Heart right ventricle (tissue), 16 donors: ENCODE measurements at regions not wholly inside any gene's neighbourhood (a gene's known extent, or its start where the extent isn't known, plus 50 kb on each side); places are given as distances from the start of the nearest gene placed in this dataset.

Experiments used
- ATAC-seq, 8 donors: fragments of 200-7000 bp; cut with Tn5 transposase; one replicate each; pipeline ENCODE4 v1.9.1; 2020; ENCODE audit warnings: mild to moderate bottlenecking in 8 of 8, moderate library complexity in 8 of 8, moderate number of reproducible peaks in 1 of 8
- DNase-seq, 2 donors: peaks; one replicate each; pipeline ENCODE4 v3.0.0-alpha.2; 2020
- H3K27ac ChIP-seq, 10 donors: fragments of 200-600 bp; sonication (generic) in 2 of 10; one replicate each; pipeline versions ENCODE4 v1.5.0 to v1.8.0; 2020 to 2022; ENCODE audit warnings: mild to moderate bottlenecking in 3 of 10
- H3K27me3 ChIP-seq, 7 donors: fragments of 200-600 bp; one replicate each; pipeline ENCODE4 v1.8.0; 2021 to 2022; ENCODE audit warnings: mild to moderate bottlenecking in 2 of 7
- H3K36me3 ChIP-seq, 9 donors: fragments of 200-600 bp; sonication (generic) in 1 of 9; one replicate each; pipeline versions ENCODE4 v1.5.0 to v1.8.0; 2020 to 2022; ENCODE audit warnings: mild to moderate bottlenecking in 2 of 9
- H3K4me1 ChIP-seq, 9 donors: fragments of 200-600 bp; sonication (generic) in 1 of 9; one replicate each; pipeline versions ENCODE4 v1.5.0 to v1.8.0; 2020 to 2022; ENCODE audit warnings: mild to moderate bottlenecking in 4 of 9
- H3K4me3 ChIP-seq, 10 donors: fragments of 200-600 bp; sonication (generic) in 2 of 10; one replicate each; pipeline versions ENCODE4 v1.5.0 to v1.8.0; 2020 to 2022; ENCODE audit warnings: mild to moderate bottlenecking in 7 of 10, moderate library complexity in 2 of 10
- H3K9me3 ChIP-seq, 11 donors: fragments of 200-600 bp in 10 of 11; sonication (generic) in 2 of 11; one replicate each; pipeline versions ENCODE4 v1.5.0 to v1.8.0; 2013 to 2022; ENCODE audit warnings: mild to moderate bottlenecking in 2 of 11, control low read depth in 1 of 11, moderate library complexity in 1 of 11
- CTCF ChIP-seq, 9 donors: fragments of 200-600 bp; sonication (generic) in 2 of 9; IDR thresholded peaks; one replicate each; pipeline versions ENCODE4 v1.5.0 to v1.8.0; 2021 to 2022; ENCODE audit warnings: antibody characterized with exemption in 9 of 9, mild to moderate bottlenecking in 5 of 9, moderate library complexity in 1 of 9
- WGBS, 2 donors: extraction: QIAGEN DNeasy Blood & Tissue Kit; methylation state at CpG; one replicate each; pipeline ENCODE4 v1.1.7; 2013; ENCODE audit warnings: inconsistent platforms in 1 of 2; 5-methylcytosine and 5-hydroxymethylcytosine counted together
- intact Hi-C, 10 donors: fragments of 100-400 bp; cut with DNase I; formaldehyde crosslinking; loops; one replicate each; pipeline versions ENCODE4 v1.11.1 to v1.14.2; 2022
- donor health status: Arrhythmogenic right ventricular cardiomyopathy.
- donor health status: ischemic (EF 13 %, LVEDD 7.1; RV severe dilation, severe dysfunction).
- donor health status: healthy with polysubstance abuse.
- donor health status: DM: no; HTN: yes; CAD: no.
- donor health status: DM: no; HTN: no; CAD: no.
- donor health status: ischemic (EF 25% LVEDD 6.9; RV normal size, moderate dysfunction).
- donor health status: ischemic (EF 25% LVEDD 5.7; RV mildly dilated, moderate dysfunction).
- donor health status: healthy.
- donor health status: DM: yes; HTN: yes; CAD: no.
- donor health status: Ischemic cardiomyopathy.
- donor health status: ischemic (EF 35%, LVEDD 5.7; RV mildly dilated, moderate dysfunction).
- donor health status: nonischemic (EF 11% LVEDD 7.7; RV severe dilation, severe dysfunction).
- donor health status: DM: yes; HTN: yes; CAD: no.
- donor health status: PGD.
- donor health status: ischemic (EF 29% LVEDD 5.4; RV normal size, mild dysfunction).
- donor health status: nonischemic (EF 23%, LVEDD 6.1; RV moderate dilation, normal function).

- no peak for DNase-seq
- Histone ChIP-seq H3K4me1 (peaks cover 0 to 7% (median 0%) of the 10 kb centered on the region in 9 donors), H3K27me3 (no peaks in the 10 kb centered on the region), H3K36me3 (no peaks in the 10 kb centered on the region), H3K4me3 (no peak overlapping the region), H3K9me3 (no peaks in the 10 kb centered on the region), H3K27ac (no peak overlapping the region)
- intact Hi-C loops = no loop called here
- ATAC-seq = no peak
- TF ChIP-seq CTCF (IDR thresholded peaks at IDR 0.05) = no peak
- WGBS, 2 donors = 91 to 97% methylated on average over 2 of the region's 2 CpGs
These were observed 528.9 kb upstream of the MEF2C start for GRCh38 chr5:89411891-89412290.

GRCh38 chr5:89407054-89407453 lies 524.1 kb upstream of the MEF2C start:
- peak in 5 of 8 donors; percentile 19 to 59 (median 52) for ATAC-seq
- intact Hi-C loops = no loop called here
- H3K27ac ChIP-seq = peak overlapping the region in 6 of 10 donors; percentile 7 to 46 (median 35)
- DNase-seq = no peak
- no peak overlapping the region for H3K4me3 ChIP-seq
- no peaks in the 10 kb centered on the region for H3K27me3 ChIP-seq
- H3K4me1 ChIP-seq = peaks cover 0 to 7% (median 0%) of the 10 kb centered on the region in 9 donors
- WGBS, 2 donors = 56 to 58% methylated on average over 3 of the region's 3 CpGs
- no peak for TF ChIP-seq CTCF (IDR thresholded peaks at IDR 0.05)
- no peaks in the 10 kb centered on the region for H3K36me3 ChIP-seq
- H3K9me3 ChIP-seq = no peaks in the 10 kb centered on the region

- no peak for DNase-seq
- no peaks in the 10 kb centered on the region for H3K36me3 ChIP-seq
- peaks cover 0 to 3% (median 0%) of the 10 kb centered on the region in 11 donors for H3K9me3 ChIP-seq
- no peaks in the 10 kb centered on the region for H3K27me3 ChIP-seq
- 79 to 93% methylated on average over 1 of the region's 1 CpG for WGBS, 2 donors
- ATAC-seq = no peak
- H3K4me3 ChIP-seq = no peak overlapping the region
- peaks cover 0 to 27% (median 0%) of the 10 kb centered on the region in 9 donors for H3K4me1 ChIP-seq
- intact Hi-C loops = no loop called here
- no peak for TF ChIP-seq CTCF (IDR thresholded peaks at IDR 0.05)
- no peak overlapping the region for H3K27ac ChIP-seq
These were observed 518.7 kb upstream of the MEF2C start for GRCh38 chr5:89401659-89402058.

DNA sequence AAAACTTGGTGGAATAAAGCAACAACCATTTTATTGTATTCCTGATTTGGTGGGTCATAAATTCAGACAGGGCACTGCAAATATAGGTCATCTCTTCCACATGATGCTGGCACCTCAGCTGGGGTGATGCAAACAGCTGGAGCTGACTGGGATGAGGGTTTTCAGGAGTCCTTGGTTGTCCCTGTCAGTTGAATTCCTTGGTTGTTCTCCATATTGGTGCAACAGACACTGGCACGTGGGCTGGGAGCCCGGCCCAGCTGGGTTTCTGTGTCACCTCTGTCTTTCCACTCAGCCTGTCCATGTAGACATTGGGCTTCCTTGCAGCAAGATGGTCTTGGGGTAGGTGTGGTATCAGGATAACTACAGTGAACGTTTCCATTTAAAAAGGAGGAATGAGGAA lies 518.0 kb upstream of the MEF2C start:
- Histone ChIP-seq H3K27me3 (no peaks in the 10 kb centered on the region), H3K27ac (no peak overlapping the region), H3K9me3 (peaks cover 0 to 3% (median 0%) of the 10 kb centered on the region in 11 donors), H3K4me3 (no peak overlapping the region), H3K4me1 (peaks cover 0 to 33% (median 0%) of the 10 kb centered on the region in 9 donors), H3K36me3 (no peaks in the 10 kb centered on the region)
- intact Hi-C loops = no loop called here
- DNase-seq (no peak), ATAC-seq (no peak)
- no peak for TF ChIP-seq CTCF (IDR thresholded peaks at IDR 0.05)
- WGBS, 2 donors = 90 to 93% methylated on average over 3 of the region's 3 CpGs
